EL (cell line): ENCODE measurements at regions not wholly inside any gene's neighbourhood (a gene's known extent, or its start where the extent isn't known, plus 50 kb on each side); places are given as distances from the start of the nearest gene placed in this dataset.
"Not testable (repeated sequence)": the region's sequence is repeated elsewhere in the genome, so short reads cannot be mapped to it uniquely, and the experiment has no call there.

Experiments
- DNase-seq: peaks from one replicate; pipeline ENCODE4 v3.0.0-alpha.2; 2016

- DNase-seq, result no peak
These were observed 356.6 kb upstream of the SULF2 start for GRCh38 chr20:48141660-48142515.

- peak; percentile 40 for DNase-seq
These were observed 354.2 kb upstream of the SULF2 start for GRCh38 chr20:48139262-48140041.

- DNase-seq, result no peak
These were observed 347.6 kb upstream of the SULF2 start for GRCh38 chr20:48132834-48133233.

GRCh38 chr20:48131581-48131980, 346.3 kb upstream of the SULF2 start:
- DNase-seq, result peak; percentile 21

GRCh38 chr20:48129345-48129942, 344.2 kb upstream of the SULF2 start:
- DNase-seq, result no peak

GRCh38 chr20:48128436-48128835, 343.2 kb upstream of the SULF2 start:
- no peak for DNase-seq

GRCh38 chr20:48127964-48128363, 342.7 kb upstream of the SULF2 start:
- DNase-seq, result peak; percentile 33

- not testable (repeated sequence) for DNase-seq
These were observed 341.9 kb upstream of the SULF2 start for GRCh38 chr20:48127133-48127532.

GRCh38 chr20:48126227-48126740, 341.0 kb upstream of the SULF2 start:
- no peak for DNase-seq

GRCh38 chr20:48124960-48125359, 339.7 kb upstream of the SULF2 start:
- no peak for DNase-seq

- DNase-seq, result no peak
These were observed 339.0 kb upstream of the SULF2 start for GRCh38 chr20:48124181-48124782.

GRCh38 chr20:48120120-48120519, 334.8 kb upstream of the SULF2 start:
- no peak for DNase-seq

GRCh38 chr20:48119389-48119788, 334.1 kb upstream of the SULF2 start:
- DNase-seq, result not testable (repeated sequence)

- no peak for DNase-seq
These were observed 330.2 kb upstream of the SULF2 start for GRCh38 chr20:48115502-48115901.

GRCh38 chr20:48107560-48107959, 322.3 kb upstream of the SULF2 start:
- DNase-seq, result peak; percentile 31

GRCh38 chr20:48106428-48106827, 321.1 kb upstream of the SULF2 start:
- no peak for DNase-seq

GRCh38 chr20:48105526-48105925, 320.2 kb upstream of the SULF2 start:
- no peak for DNase-seq

GRCh38 chr20:48102931-48103660, 317.8 kb upstream of the SULF2 start:
- DNase-seq, result no peak

- no peak for DNase-seq
These were observed 317.0 kb upstream of the SULF2 start for GRCh38 chr20:48102076-48102787.

- no peak for DNase-seq
These were observed 315.2 kb upstream of the SULF2 start for GRCh38 chr20:48100483-48100882.

GRCh38 chr20:48098866-48099265, 313.6 kb upstream of the SULF2 start:
- DNase-seq, result no peak

- no peak for DNase-seq
These were observed 312.8 kb upstream of the SULF2 start for GRCh38 chr20:48098099-48098498.
